ENCODE measurements at regions not wholly inside any gene's neighbourhood (a gene's known extent, or its start where the extent isn't known, plus 50 kb on each side); places are given as distances from the start of the nearest gene placed in this dataset.

DNA sequence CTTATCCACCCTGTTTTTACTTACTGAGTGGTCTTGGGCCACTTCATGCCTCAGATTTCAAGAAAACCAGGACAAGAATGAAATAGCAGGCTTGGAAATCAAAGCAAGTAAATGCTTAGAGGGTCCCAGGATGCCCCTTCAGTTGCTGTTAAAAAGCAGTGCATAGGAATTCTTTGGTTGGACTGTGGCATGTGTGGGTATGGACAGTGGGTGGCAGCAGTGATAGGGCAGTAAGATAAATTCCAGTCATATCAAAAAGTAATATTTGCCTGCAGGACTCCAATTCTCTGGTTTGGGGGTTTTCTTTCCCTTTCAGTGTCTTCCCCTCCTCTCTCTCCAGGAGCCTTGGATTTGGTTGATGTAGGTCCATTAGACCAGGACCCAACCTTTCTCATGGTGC, 306.7 kb upstream of the CLINT1 start:
- intact Hi-C loops (cut with micrococcal nuclease): no loop called here

DNA sequence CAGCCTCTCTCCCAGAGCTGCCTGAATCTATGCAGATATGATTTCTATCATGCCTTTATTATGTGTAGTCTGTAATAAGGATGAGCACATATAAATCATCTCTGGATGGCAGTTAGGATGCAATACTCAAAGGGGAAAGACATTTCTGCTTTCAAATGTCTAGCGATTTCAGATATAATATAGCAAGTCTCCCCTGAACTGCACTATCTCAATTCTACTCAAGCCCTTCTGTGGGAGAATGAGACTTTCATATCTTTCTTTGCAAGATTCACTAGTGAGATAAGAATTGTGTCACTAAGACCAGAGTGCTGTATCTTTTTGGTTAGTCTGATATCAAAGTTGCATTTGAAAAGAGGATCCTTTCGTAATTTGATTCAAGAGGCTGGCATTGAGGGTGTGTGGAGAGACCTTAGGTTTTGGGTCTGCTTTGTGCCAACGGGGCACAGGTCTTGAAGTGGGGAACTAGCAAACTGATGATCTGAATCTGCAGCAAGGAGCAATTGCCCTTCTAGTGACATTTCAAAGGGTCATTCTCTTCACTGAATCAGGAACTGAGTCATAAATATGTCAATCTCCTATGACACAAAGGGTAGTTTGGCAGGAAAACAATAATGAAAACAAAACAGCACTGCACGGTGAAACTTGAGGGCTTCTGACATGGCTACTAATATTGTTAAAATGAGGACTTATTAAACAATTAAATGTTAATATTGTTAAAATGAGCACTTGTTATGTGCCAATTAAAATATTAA, 305.5 kb upstream of the CLINT1 start:
- intact Hi-C loops (cut with micrococcal nuclease): no loop called here

DNA sequence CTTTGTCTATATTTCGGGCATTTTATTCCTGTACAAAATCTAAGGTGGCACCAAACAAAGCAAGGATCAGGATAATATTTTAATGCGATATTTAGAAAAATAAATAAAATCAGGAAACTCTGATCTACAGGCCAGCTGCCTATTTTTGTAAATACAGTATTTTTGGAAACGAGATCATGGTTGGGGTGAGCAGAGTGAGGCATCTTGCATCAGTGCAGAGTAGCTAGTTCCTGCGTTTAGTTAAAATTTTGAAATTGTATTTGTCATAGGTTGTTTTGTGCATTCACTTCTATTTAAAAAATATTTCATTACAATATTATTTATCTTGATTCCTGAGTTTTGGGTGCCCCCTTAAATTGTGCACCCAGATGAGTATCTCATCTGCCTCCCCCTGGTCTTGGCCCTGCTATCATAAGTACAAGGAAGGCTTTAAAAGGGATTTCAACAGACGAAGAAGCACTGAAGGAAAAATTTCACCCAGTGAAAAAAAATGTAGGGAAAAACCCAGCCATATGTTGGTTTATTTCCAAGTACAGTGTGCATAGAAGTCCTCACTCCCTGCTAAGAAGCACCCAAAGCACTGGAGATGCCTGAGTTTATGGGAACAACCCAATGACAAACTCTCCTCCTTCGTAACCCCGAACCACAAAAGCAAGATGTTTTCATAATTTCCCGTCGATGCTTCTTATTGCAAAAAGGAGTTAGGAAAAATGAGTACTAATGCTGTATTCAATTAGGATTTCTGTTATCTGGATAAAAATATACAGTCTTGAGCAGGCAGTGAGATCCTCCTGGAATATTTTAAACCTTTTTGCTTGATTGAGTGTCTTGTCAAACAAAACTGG, 304.7 kb upstream of the CLINT1 start:
- intact Hi-C loops (cut with micrococcal nuclease): no loop called here

DNA sequence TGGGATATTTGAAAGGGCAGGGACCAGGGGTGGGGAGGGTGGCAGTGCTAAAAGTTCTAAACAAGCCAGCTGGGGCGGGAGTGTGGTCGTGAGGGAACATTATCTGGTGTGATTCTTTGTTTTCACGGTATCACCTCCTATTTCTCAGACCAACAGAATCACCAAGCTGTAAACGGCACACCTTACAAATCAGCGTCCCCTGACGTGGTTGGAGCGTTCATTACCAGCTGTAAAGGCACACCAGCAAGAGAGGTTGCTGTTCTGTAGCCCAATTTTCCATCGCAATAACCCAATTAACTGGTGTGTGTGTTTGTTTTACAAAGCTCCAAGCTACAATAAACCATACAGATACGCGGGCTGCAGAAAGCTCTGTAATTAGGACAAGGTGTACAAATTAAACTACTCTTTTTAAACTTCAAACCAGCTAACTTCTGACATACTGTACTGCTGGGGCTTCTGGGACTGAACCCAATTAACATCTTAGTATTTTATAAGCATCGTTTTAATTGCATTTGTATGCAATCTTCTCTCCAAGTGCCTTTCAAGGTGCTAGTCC, 303.6 kb upstream of the CLINT1 start:
- intact Hi-C loops (cut with micrococcal nuclease): no loop called here

DNA sequence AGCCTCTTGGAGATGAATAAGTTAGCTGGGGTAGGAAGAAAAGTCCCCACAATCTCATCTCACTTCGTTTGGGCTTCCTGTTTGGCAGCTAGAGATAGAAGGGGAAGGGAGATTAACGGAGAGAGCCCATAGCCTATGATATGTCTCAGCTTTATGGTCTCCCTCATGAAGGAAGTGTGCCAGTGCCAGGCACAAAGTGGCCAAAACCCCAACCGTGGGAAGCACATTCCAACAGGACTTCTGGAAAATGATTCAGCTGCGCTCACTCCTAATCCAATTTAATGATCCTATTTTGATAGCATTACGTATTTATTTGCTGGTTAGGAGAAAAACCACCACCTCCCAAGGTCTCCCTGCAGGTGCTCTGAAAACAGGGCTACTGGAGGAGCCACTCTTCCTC, 303.1 kb upstream of the CLINT1 start:
- intact Hi-C loops (cut with micrococcal nuclease): no loop called here

DNA sequence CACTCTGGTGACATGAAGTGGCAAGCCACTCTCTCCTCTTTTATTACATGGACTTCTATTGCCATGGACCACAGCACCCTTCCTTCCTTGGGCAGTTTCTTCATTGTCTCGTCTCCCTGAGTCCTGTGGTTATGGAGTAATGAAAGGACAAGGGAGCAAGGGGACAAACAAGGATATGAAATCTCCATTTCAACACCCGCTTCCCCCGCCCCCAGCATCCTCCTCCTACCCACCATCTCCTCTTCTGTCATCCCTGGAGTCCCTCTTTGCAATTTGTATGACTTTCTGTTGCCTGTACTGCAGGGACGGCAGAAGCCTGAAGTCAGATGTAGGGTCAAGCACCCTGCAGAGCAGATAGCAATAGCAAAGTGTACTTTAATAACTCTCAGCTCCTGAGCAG, 300.7 kb upstream of the CLINT1 start:
- intact Hi-C loops (cut with micrococcal nuclease): no loop called here

DNA sequence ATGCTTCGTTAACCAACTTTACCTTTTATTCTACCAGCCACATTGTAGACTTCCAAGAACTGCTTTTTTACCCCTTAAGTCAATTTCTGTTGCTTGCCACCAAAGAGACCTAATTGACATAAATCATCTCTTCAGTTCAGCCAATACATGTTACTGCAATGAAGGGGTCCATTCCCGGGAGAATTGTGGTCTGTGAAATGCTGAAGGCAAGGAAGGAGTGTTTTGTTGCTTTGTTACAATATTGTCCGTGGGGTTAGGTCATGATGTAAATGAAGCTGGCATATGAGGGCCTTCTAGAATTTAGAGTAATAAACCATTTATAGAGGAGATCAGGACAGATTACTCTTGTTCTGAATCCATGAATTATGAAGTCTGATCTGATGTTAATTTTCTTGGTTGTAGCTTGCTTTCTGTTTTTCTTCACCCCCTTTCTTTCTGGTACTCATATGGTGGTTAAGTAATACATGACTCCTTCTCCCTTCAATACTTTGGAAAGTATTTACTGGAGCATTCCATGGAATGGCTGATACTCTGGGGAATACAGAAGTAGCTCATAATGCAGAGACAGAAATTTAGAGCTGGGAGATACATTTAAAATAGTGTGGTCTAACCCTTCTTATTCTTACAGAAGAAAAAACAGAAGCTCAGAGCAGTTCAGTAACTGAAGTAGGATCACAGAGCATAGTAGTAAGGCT, 297.0 kb upstream of the CLINT1 start:
- intact Hi-C loops (cut with micrococcal nuclease): no loop called here

DNA sequence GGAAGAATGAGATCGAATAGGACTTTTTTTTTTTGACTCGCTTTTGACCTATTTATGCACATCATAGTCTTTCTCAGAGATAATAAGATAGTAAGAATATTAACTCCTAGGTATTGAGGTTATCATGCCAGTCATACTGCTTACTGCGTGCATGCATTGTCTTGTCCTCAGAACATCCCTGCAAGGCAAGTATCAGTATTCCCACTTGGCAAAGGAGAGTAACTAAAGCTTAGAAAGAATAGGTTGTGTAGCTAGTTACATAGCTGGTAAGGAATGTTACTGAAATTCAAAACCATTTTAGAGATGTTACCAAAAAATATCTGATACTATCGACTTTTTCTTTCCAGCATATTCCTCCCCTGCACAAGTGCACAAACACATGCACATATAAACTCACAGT, 296.1 kb upstream of the CLINT1 start:
- intact Hi-C loops (cut with micrococcal nuclease): no loop called here

DNA sequence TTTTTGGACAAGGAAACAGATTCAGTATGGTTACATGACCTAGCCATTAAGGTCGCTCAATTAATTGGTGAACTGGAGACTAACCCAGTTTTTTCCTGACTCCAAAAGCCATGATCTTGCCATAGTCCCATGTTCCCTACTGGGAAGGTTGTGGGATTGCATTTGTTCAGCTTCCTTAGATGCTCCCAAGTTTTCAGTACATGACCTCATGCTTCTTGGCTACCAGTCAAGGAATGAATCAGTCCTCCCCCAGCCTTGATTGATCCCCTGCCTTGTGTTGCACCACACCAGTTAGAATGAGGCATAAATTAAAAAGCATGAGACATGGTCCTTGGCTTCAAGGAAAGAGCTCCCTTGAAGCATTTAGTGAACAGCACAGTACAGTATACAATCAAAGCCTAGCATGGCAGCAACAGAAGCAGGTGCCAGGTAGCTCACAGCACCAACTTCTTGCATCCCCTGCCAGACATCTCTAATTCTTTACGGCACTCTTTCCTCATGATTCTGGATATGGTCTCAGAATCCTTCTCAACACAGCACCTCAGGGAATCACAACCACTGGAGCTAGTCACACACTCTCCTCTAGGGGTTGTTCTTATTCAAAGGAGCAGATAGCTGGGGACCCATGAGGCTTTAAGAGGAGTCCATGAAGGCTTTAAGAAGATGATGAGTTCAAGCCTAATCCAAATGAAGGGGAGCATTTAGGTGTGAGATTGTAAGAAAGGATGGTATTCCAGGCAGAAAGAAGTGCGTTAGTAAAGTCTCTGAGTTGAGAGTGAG, 295.5 kb upstream of the CLINT1 start:
- intact Hi-C loops (cut with micrococcal nuclease): no loop called here

DNA sequence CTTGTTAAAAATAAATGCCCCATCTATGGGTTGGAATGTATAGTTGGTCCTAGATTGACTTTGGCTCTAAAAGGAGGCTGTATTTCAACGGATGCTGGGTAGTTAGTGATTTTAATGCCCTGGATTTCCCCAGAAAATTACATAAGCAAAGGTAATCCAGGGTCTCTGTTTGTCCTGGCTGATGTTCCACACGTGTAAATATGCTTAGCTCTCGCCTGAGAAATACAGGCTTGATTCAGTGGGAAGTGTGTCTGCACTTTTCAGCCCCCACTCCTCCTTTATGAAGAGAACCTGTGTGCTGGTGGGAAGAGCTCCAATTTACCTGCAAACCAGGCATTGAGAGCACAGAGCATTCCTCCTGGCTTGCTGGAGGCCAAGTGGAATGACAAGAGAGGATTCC, 294.6 kb upstream of the CLINT1 start:
- intact Hi-C loops (cut with micrococcal nuclease): no loop called here

DNA sequence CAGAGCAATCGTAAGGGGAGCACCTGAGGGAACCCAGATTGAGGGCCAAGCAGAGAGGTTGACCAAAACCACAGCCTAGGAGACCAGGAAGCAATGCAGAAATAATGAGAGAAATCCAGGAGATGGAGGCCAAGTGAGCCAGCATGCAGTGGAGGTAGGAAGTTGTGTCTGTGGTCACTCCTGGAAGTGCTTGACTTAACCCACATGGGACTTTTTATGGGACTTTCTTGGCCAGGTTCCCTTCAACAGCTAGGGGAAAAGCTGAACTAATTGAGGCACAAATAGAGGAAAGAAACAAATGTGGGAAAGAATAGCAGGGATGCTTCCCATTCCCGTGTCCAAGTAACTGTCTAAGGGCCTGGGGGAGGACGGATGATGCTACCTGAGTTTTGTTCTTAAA, 293.2 kb upstream of the CLINT1 start:
- intact Hi-C loops (cut with micrococcal nuclease): no loop called here

DNA sequence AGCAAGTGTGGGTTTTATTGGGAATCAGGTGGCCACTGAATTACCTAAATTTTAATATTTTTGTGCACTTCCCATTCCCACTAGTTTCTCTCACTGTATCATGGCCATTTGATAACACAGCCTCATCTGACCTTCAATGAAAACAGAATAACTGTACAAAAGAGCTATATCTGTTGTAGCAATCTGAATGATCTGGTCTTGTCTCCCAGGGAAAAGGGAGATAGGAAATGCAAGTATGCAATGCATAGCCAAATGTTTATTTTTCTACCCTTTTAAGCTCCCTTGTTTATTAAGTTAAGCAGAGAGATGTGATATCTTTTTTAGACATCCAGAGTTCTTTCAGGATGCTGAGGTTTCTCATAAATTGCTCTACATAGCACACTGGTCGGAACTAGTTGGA, 288.3 kb upstream of the CLINT1 start:
- intact Hi-C loops (cut with micrococcal nuclease): no loop called here

DNA sequence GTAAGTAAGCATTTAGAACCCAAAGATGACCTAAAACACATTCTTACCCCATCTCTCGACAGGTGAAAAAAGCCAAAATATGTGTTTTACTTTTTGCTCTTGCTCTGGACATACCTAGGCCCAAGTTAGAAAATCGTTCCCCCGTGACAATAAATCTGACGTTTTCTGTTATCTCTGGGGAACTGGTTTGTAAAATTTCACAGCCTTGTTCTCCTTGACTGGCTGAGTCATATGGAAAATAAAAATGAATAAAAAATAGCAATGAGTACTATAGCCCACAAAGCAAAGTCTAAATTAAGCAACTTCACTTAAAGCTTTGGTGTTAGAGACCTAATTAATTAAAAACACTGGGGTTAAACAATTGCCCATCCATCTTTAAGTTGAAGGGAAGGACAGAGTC, 286.9 kb upstream of the CLINT1 start:
- intact Hi-C loops (cut with micrococcal nuclease): no loop called here

DNA sequence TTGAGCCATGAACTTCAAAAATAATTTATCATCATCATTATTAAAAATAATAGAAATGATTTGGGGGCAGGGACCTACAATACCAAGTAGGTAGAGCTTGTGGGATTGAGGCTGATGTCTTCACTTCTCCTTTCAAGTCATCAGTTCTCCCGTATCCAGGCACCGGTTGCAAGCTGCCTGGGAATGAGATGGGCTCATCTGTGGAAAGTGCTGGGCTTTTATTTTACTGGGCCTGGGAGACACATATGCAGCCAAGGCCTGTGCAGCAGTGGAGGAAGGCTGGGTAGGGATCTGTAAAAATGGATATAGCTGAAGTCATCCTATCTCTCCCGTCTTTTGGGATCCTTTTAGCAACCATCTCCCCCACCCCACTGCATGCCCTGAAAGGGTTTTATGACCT, 284.1 kb upstream of the CLINT1 start:
- intact Hi-C loops (cut with micrococcal nuclease): no loop called here

DNA sequence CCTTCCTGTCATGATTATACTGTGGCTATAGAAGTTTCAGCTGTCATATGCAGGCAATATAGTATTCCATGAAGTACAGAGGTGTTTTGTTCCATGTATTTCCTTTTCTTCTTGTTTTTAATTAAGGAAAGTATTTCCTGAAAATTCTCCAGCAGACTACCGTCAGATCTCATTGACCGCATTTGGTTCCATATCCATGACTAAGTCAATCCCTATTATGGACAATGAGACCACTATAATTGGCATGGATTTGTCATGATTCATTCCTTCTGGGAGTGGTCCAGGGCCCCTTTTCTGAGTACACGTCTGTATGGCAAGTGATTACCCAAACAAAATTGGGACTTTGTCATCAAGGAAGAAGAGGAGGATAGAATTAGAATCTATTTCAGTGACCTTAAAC, 283.2 kb upstream of the CLINT1 start:
- intact Hi-C loops (cut with micrococcal nuclease): no loop called here

DNA sequence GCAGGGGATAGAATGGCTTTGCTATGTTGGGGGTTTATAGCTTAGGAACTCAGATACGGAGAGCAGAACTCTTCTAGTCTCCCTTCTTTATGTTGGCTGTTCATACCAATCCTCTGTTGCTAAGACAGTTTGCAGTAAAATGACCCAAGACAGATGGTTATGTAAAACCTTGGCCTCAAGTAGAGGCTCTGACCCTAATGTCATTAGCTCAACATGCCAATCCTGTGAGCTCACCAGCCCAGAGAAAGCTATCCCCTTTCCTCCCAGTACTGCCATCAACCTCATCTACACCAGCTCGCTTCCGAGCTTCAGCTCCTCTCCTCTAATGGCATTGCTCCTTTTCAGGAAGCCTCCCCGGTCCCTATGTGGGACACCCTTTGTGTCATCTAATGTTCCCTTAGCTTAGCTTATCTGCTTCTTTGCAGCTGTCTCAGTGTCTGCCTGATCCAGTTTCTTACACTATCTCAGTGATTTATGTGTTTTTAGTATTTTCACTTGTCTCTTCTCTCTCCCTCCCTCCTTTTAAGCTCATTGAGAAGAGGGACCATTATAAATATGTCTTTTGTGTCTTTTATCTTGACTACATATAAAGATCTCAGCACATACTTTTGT, 281.3 kb upstream of the CLINT1 start:
- intact Hi-C loops (cut with micrococcal nuclease): no loop called here

DNA sequence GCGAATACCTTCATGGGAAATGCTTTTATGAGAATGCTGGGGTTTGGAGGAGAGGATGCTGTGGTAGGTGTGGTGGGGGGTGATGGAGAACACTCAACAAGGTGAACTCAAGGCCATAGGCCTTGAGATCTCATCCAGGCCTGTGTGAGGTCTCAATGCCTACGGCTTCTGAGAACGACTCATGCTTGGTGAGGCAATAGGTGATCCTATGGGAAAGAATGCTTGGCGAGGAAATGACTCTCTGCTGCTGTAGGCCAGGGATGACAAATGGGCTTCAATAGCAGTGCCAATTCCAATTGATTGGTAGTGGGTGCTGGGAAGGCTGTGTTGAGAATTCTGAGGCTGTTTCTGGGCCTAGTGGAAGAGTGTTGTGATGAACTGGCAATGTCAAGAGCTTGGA, 280.2 kb upstream of the CLINT1 start:
- intact Hi-C loops (cut with micrococcal nuclease): no loop called here

DNA sequence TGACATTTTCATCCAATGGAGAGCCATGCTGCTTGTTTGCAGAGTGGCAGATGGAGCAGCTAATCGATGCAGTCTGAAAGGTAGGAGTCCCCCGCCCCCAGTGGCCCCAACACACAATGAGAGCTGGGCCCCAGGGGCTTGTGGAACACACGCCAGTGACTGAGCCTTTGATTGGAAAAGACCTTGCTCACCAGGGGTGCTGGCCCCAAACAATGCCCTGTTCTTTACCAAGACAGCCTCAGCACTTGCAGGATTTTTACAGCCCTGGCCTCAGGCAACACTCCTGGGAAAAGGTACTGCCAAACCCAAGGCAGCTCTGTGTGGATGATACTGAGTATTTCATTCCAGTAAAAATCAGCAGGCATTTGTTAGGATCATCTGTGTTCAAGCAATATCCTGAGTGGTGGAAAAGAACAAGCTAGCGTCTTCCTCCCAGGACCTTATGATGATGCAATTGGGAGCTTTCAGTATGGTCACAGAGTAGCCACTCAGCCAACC, 276.8 kb upstream of the CLINT1 start:
- intact Hi-C loops (cut with micrococcal nuclease): no loop called here

DNA sequence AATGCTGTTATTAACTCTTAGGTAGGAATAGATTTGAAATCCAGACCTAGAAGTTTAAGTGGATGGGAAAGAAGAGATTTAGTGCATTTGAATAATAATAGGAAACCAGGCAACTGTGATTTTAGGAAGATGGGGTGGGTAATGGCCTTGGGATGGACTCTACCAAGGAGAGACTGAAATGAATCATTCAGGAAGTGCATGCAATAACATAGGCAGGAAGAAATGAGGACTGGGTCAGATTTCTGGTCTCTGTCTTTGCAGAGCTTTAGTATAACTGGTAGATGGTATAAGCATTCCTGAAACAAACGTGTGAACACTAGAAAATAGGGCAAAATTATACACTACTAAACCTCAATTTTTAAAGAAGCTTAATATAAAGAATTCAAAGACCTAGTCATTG, 274.4 kb upstream of the CLINT1 start:
- intact Hi-C loops (cut with micrococcal nuclease): no loop called here

DNA sequence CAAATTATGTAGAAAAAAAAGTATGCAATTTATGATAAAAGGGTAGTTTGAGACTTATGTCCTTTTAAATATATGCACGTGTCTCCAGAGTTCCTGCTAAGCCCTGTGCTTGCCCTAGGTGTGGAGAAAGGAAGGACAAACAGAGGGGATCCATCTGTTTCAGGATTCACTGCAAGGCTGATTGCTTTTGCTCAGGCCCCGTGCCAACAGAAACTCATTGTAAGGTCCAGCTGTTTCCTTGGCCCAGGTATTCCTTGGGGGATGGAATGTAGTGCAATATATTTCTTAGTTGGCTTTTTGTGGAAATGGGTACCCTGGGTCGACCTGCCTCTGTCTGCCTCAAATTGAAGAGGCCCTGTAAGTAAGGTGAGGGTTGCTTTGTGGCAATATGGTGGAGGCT, 268.6 kb upstream of the CLINT1 start:
- intact Hi-C loops (cut with micrococcal nuclease): no loop called here

Measured in T-helper 2 cell treated with Interferon-gamma antibody and Interleukin-4, amounts not matched to agents 100 ng/mL and 5 ng/mL, for 36 hours (primary cell).